ENCODE measurements at regions not wholly inside any gene's neighbourhood (a gene's known extent, or its start where the extent isn't known, plus 50 kb on each side); places are given as distances from the start of the nearest gene placed in this dataset.

DNA sequence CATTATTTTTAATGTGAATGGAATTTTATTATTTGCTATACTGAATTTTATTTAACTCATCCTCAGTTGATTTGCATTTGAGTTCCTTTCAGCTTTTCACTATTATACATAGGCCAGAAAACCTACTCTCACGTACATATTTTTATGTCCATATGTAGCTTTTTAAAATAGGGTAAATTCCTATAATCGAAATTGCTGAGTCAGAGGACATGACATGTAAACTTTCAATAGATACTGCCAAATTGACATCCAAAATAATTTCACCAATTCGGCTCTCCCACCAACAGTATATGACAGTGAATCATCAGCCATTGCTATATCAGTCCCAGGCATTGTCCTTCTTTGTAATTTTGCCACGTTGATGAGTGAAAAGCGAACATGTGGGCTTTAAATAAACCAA, 222.5 kb downstream of the SQOR start:
- no peaks in the 10 kb centered on the region for H3K79me2 ChIP-seq (ENCODE audit: insufficient read depth, low read length)
- H3K9me2 ChIP-seq (replicated peaks; ENCODE audit: insufficient read depth, low read length), result no peaks in the 10 kb centered on the region
- H3K9ac ChIP-seq (ENCODE audit: low read length), result no peak overlapping the region
- no peaks in the 10 kb centered on the region for H3K9me3 ChIP-seq (ENCODE audit: insufficient read depth, low read length)
- no peak for TF ChIP-seq EZH2phosphoT487 (conservative IDR thresholded peaks at IDR 0.05; ENCODE audit: low read length)
- TF ChIP-seq, protein P1, sequence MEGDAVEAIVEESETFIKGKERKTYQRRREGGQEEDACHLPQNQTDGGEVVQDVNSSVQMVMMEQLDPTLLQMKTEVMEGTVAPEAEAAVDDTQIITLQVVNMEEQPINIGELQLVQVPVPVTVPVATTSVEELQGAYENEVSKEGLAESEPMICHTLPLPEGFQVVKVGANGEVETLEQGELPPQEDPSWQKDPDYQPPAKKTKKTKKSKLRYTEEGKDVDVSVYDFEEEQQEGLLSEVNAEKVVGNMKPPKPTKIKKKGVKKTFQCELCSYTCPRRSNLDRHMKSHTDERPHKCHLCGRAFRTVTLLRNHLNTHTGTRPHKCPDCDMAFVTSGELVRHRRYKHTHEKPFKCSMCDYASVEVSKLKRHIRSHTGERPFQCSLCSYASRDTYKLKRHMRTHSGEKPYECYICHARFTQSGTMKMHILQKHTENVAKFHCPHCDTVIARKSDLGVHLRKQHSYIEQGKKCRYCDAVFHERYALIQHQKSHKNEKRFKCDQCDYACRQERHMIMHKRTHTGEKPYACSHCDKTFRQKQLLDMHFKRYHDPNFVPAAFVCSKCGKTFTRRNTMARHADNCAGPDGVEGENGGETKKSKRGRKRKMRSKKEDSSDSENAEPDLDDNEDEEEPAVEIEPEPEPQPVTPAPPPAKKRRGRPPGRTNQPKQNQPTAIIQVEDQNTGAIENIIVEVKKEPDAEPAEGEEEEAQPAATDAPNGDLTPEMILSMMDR (IDR thresholded peaks at IDR 0.05; ENCODE audit: insufficient read depth, low read length, poor library complexity, severe bottlenecking), result no peak
- H3K27me3 ChIP-seq (ENCODE audit: low read length), result 0 out of 2 replicates have a peak, but pooled peaks cover 1% of the 10 kb centered on the region
- H3F3A ChIP-seq (ENCODE audit: insufficient read depth), result no peaks in the 10 kb centered on the region
- no peak overlapping the region for H2AFZ ChIP-seq (ENCODE audit: low read depth, low read length, severe bottlenecking)
- H3K36me3 ChIP-seq (ENCODE audit: low read length), result no peaks in the 10 kb centered on the region
- no peak overlapping the region for H3K4me3 ChIP-seq (ENCODE audit: insufficient read depth, low read length, poor library complexity, severe bottlenecking)
- no peaks in the 10 kb centered on the region for H4K20me1 ChIP-seq (ENCODE audit: low read depth, low read length)
- no peak overlapping the region for H3K27ac ChIP-seq (ENCODE audit: low read depth, low read length)
- H3K4me2 ChIP-seq (ENCODE audit: low read depth, low read length, poor library complexity, severe bottlenecking), result no peak overlapping the region

DNA sequence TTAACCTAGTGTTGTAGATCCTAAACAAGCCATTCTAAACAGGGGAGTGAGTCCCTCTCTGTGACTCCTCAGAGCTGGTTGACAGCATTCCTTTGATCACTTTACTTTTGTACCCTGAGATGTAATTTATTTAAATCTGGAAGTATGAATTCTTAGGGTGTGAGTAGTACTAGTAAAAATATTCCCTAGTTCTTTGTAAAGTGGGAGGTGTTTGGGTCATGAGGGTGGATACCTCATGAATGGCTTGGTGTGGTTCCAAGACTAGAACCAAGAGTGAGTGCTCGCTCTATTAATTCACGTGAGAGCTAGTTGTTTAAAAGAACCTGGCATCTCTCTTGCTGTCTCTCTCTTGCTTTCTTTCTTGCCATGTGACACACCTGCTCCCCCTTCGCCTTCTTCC, 223.7 kb downstream of the SQOR start:
- Histone ChIP-seq H3K9me2 (replicated peaks; ENCODE audit: insufficient read depth, low read length) (no peaks in the 10 kb centered on the region), H4K20me1 (ENCODE audit: low read depth, low read length) (no peaks in the 10 kb centered on the region), H2AFZ (ENCODE audit: low read depth, low read length, severe bottlenecking) (no peak overlapping the region), H3K9ac (ENCODE audit: low read length) (no peak overlapping the region), H3K27me3 (ENCODE audit: low read length) (0 out of 2 replicates have a peak, but pooled peaks cover 4% of the 10 kb centered on the region), H3K36me3 (ENCODE audit: low read length) (no peaks in the 10 kb centered on the region), H3K27ac (ENCODE audit: low read depth, low read length) (no peak overlapping the region), H3F3A (ENCODE audit: insufficient read depth) (no peaks in the 10 kb centered on the region), H3K79me2 (ENCODE audit: insufficient read depth, low read length) (no peaks in the 10 kb centered on the region), H3K9me3 (ENCODE audit: insufficient read depth, low read length) (no peaks in the 10 kb centered on the region), H3K4me2 (ENCODE audit: low read depth, low read length, poor library complexity, severe bottlenecking) (no peak overlapping the region), H3K4me3 (ENCODE audit: insufficient read depth, low read length, poor library complexity, severe bottlenecking) (no peak overlapping the region)
- TF ChIP-seq, protein P1 (IDR thresholded peaks at IDR 0.05; ENCODE audit: insufficient read depth, low read length, poor library complexity, severe bottlenecking), result no peak

DNA sequence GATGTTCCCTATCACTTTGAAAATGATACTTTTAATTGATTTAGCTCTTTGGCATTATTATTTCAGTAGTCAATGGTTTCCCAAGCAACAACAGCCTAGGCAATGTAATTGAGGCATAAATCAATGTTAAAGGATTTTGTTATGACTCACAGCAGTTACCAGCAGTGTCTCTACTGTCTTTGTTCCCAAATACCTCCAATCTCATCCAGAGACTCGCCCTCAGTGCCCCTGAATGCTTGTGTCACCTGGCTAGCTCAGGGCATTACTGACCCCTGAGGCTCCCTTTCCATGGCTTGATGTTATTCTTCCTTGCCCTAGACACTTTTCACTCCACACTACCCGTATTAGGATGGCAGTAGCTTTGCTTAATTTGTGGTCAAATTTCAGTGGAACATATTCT, 227.2 kb downstream of the SQOR start:
- Histone ChIP-seq H3K79me2 (ENCODE audit: insufficient read depth, low read length) (no peaks in the 10 kb centered on the region), H3K4me3 (ENCODE audit: insufficient read depth, low read length, poor library complexity, severe bottlenecking) (no peak overlapping the region), H3K9ac (ENCODE audit: low read length) (no peak overlapping the region), H3K36me3 (ENCODE audit: low read length) (no peaks in the 10 kb centered on the region), H3F3A (ENCODE audit: insufficient read depth) (no peaks in the 10 kb centered on the region), H3K27me3 (ENCODE audit: low read length) (0 out of 2 replicates have a peak, but pooled peaks cover 4% of the 10 kb centered on the region), H3K4me2 (ENCODE audit: low read depth, low read length, poor library complexity, severe bottlenecking) (no peak overlapping the region), H3K9me3 (ENCODE audit: insufficient read depth, low read length) (no peaks in the 10 kb centered on the region), H4K20me1 (ENCODE audit: low read depth, low read length) (no peaks in the 10 kb centered on the region), H2AFZ (ENCODE audit: low read depth, low read length, severe bottlenecking) (no peak overlapping the region), H3K9me2 (replicated peaks; ENCODE audit: insufficient read depth, low read length) (no peaks in the 10 kb centered on the region), H3K27ac (ENCODE audit: low read depth, low read length) (no peak overlapping the region)
- TF ChIP-seq, protein P1 (IDR thresholded peaks at IDR 0.05; ENCODE audit: insufficient read depth, low read length, poor library complexity, severe bottlenecking), result no peak
- no peak for TF ChIP-seq EZH2phosphoT487 (conservative IDR thresholded peaks at IDR 0.05; ENCODE audit: low read length)

All from SU-DHL-6 (cell line).